ENCODE measurements at regions not wholly inside any gene's neighbourhood (a gene's known extent, or its start where the extent isn't known, plus 50 kb on each side); places are given as distances from the start of the nearest gene placed in this dataset.

GRCh38 chr15:54836052-54836795 is 360.5 kb downstream of the RSL24D1 start:
- Histone ChIP-seq H2AFZ (ENCODE audit: low read depth) (no peak overlapping the region; the same call in 1 of the 2 replicates), H3K27me3 (ENCODE audit: insufficient read depth) (no peaks in the 10 kb centered on the region), H3F3A (replicated peaks; ENCODE audit: insufficient read depth) (no peaks in the 10 kb centered on the region), H3K9me2 (no peaks in the 10 kb centered on the region), H3K36me3 (replicated peaks in 1 of 2; ENCODE audit: control insufficient read depth in 1 of 2, insufficient read depth in 2 of 2, low read length in 1 of 2) (no peaks in the 10 kb centered on the region), H3K9me3 (no peaks in the 10 kb centered on the region), H3K79me2 (ENCODE audit: insufficient read depth) (no peaks in the 10 kb centered on the region), H3K4me2 (no peak overlapping the region), H3K4me3 (ENCODE audit: low read depth in 2 of 2, low read length in 1 of 2) (no peak overlapping the region), H3K27ac (ENCODE audit: low read depth in 2 of 2, low read length in 1 of 2) (no peak overlapping the region), H3K9ac (no peak overlapping the region), H3K4me1 (ENCODE audit: control insufficient read depth in 1 of 2, insufficient read depth in 2 of 2, low read depth in 1 of 2, low read length in 1 of 2) (no peaks in the 10 kb centered on the region), H4K20me1 (ENCODE audit: insufficient read depth) (no peaks in the 10 kb centered on the region)
- CTCF ChIA-PET: no interaction called here
- no peak for TF ChIP-seq MEF2A (IDR thresholded peaks at IDR 0.05; ENCODE audit: borderline replicate concordance, low read depth)
- TF ChIP-seq MAX (IDR thresholded peaks at IDR 0.05; ENCODE audit: low read depth): no peak
- no peak for TF ChIP-seq EP300 (IDR thresholded peaks at IDR 0.05; ENCODE audit: borderline replicate concordance in 1 of 2, low read depth in 1 of 2, low read length in 1 of 2)
- no peak for TF ChIP-seq NRF1 (IDR thresholded peaks at IDR 0.05; ENCODE audit: low read depth, low read length)
- TF ChIP-seq GABPA (IDR thresholded peaks at IDR 0.05; ENCODE audit: low read depth): no peak
- TF ChIP-seq NFIC (IDR thresholded peaks at IDR 0.05; ENCODE audit: borderline replicate concordance): no peak
- no peak for TF ChIP-seq IRF3 (IDR thresholded peaks at IDR 0.05; ENCODE audit: low read depth, low read length)
- TF ChIP-seq FOXJ3 (CRISPR knock-in tag; IDR thresholded peaks at IDR 0.05): no peak
- TF ChIP-seq ELF1 (IDR thresholded peaks at IDR 0.05): no peak
- no peak for TF ChIP-seq MXI1 (IDR thresholded peaks at IDR 0.05; ENCODE audit: low read depth, low read length)
- TF ChIP-seq REST (IDR thresholded peaks at IDR 0.05; ENCODE audit: low read depth, low read length): no peak
- no peak for TF ChIP-seq RFX5 (IDR thresholded peaks at IDR 0.05; ENCODE audit: low read length)
- no peak for TF ChIP-seq TEAD4 (IDR thresholded peaks at IDR 0.05; ENCODE audit: borderline replicate concordance, insufficient read depth)
- no peak for TF ChIP-seq USF1 (IDR thresholded peaks at IDR 0.05; ENCODE audit: borderline replicate concordance, low read depth)
- POLR2A ChIA-PET: no interaction called here
- WGBS (ENCODE audit: low lambda C conversion rate): under 1% methylated on average over 5 of the region's 5 CpGs
- no peak for DNase-seq
